Heart right ventricle (tissue), 16 donors: ENCODE measurements at regions not wholly inside any gene's neighbourhood (a gene's known extent, or its start where the extent isn't known, plus 50 kb on each side); places are given as distances from the start of the nearest gene placed in this dataset.

Experiments
- ATAC-seq, 8 donors: fragments of 200-7000 bp; cut with Tn5 transposase; one replicate each; pipeline ENCODE4 v1.9.1; 2020; ENCODE audit warnings: mild to moderate bottlenecking in 8 of 8, moderate library complexity in 8 of 8, moderate number of reproducible peaks in 1 of 8
- DNase-seq, 2 donors: peaks; one replicate each; pipeline ENCODE4 v3.0.0-alpha.2; 2020
- H3K27ac ChIP-seq, 10 donors: fragments of 200-600 bp; sonication (generic) in 2 of 10; one replicate each; pipeline versions ENCODE4 v1.5.0 to v1.8.0; 2020 to 2022; ENCODE audit warnings: mild to moderate bottlenecking in 3 of 10
- H3K27me3 ChIP-seq, 7 donors: fragments of 200-600 bp; one replicate each; pipeline ENCODE4 v1.8.0; 2021 to 2022; ENCODE audit warnings: mild to moderate bottlenecking in 2 of 7
- H3K36me3 ChIP-seq, 9 donors: fragments of 200-600 bp; sonication (generic) in 1 of 9; one replicate each; pipeline versions ENCODE4 v1.5.0 to v1.8.0; 2020 to 2022; ENCODE audit warnings: mild to moderate bottlenecking in 2 of 9
- H3K4me1 ChIP-seq, 9 donors: fragments of 200-600 bp; sonication (generic) in 1 of 9; one replicate each; pipeline versions ENCODE4 v1.5.0 to v1.8.0; 2020 to 2022; ENCODE audit warnings: mild to moderate bottlenecking in 4 of 9
- H3K4me3 ChIP-seq, 10 donors: fragments of 200-600 bp; sonication (generic) in 2 of 10; one replicate each; pipeline versions ENCODE4 v1.5.0 to v1.8.0; 2020 to 2022; ENCODE audit warnings: mild to moderate bottlenecking in 7 of 10, moderate library complexity in 2 of 10
- H3K9me3 ChIP-seq, 11 donors: fragments of 200-600 bp in 10 of 11; sonication (generic) in 2 of 11; one replicate each; pipeline versions ENCODE4 v1.5.0 to v1.8.0; 2013 to 2022; ENCODE audit warnings: mild to moderate bottlenecking in 2 of 11, control low read depth in 1 of 11, moderate library complexity in 1 of 11
- CTCF ChIP-seq, 9 donors: fragments of 200-600 bp; sonication (generic) in 2 of 9; IDR thresholded peaks; one replicate each; pipeline versions ENCODE4 v1.5.0 to v1.8.0; 2021 to 2022; ENCODE audit warnings: antibody characterized with exemption in 9 of 9, mild to moderate bottlenecking in 5 of 9, moderate library complexity in 1 of 9
- WGBS, 2 donors: extraction: QIAGEN DNeasy Blood & Tissue Kit; methylation state at CpG; one replicate each; pipeline ENCODE4 v1.1.7; 2013; ENCODE audit warnings: inconsistent platforms in 1 of 2; 5-methylcytosine and 5-hydroxymethylcytosine counted together
- intact Hi-C, 10 donors: fragments of 100-400 bp; cut with DNase I; formaldehyde crosslinking; loops; one replicate each; pipeline versions ENCODE4 v1.11.1 to v1.14.2; 2022
- donor health status: Arrhythmogenic right ventricular cardiomyopathy.
- donor health status: ischemic (EF 13 %, LVEDD 7.1; RV severe dilation, severe dysfunction).
- donor health status: healthy with polysubstance abuse.
- donor health status: DM: no; HTN: yes; CAD: no.
- donor health status: DM: no; HTN: no; CAD: no.
- donor health status: ischemic (EF 25% LVEDD 6.9; RV normal size, moderate dysfunction).
- donor health status: ischemic (EF 25% LVEDD 5.7; RV mildly dilated, moderate dysfunction).
- donor health status: healthy.
- donor health status: DM: yes; HTN: yes; CAD: no.
- donor health status: Ischemic cardiomyopathy.
- donor health status: ischemic (EF 35%, LVEDD 5.7; RV mildly dilated, moderate dysfunction).
- donor health status: nonischemic (EF 11% LVEDD 7.7; RV severe dilation, severe dysfunction).
- donor health status: DM: yes; HTN: yes; CAD: no.
- donor health status: PGD.
- donor health status: ischemic (EF 29% LVEDD 5.4; RV normal size, mild dysfunction).
- donor health status: nonischemic (EF 23%, LVEDD 6.1; RV moderate dilation, normal function).

DNA sequence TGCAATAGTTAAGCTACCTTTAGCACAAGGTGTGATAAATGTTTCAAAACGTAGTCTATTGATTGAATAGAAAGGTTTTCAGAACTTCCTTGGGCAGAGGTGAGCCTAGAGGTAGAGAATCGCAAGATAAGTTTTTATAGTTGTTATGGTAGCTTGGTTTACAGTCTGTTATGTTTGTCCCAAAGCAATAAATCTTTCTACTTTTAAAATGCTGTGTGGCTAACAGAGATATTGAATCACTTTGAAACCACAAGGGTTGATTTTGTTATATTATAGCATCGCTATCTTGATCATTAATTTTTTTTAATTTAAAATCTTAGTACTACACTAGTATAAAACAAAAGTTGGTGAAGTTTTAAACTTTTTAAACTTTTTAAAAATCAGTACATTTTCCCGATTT, 126.7 kb downstream of the TMEM182 start:
- intact Hi-C loops, result no loop called here
- no peak for TF ChIP-seq CTCF (IDR thresholded peaks at IDR 0.05)
- Histone ChIP-seq H3K4me3 (no peak overlapping the region), H3K36me3 (no peaks in the 10 kb centered on the region), H3K27me3 (peaks cover 0 to under 1% (median 0%) of the 10 kb centered on the region in 7 donors), H3K4me1 (peaks cover 0 to 8% (median 0%) of the 10 kb centered on the region in 9 donors), H3K9me3 (no peaks in the 10 kb centered on the region), H3K27ac (no peak overlapping the region)
- DNase-seq, result no peak
- WGBS, 2 donors, result 75 to 86% methylated on average over 4 of the region's 4 CpGs
- ATAC-seq, result no peak

GRCh38 chr2:102891296-102891695, 129.5 kb downstream of the TMEM182 start:
- intact Hi-C loops, result no loop called here
- no peak for TF ChIP-seq CTCF (IDR thresholded peaks at IDR 0.05)
- no peak for DNase-seq
- no peaks in the 10 kb centered on the region for H3K36me3 ChIP-seq
- 56 to 64% methylated on average over 6 of the region's 6 CpGs for WGBS, 2 donors
- peaks cover 0 to 8% (median 0%) of the 10 kb centered on the region in 9 donors for H3K4me1 ChIP-seq
- peaks cover 0 to 7% (median 0%) of the 10 kb centered on the region in 7 donors for H3K27me3 ChIP-seq
- ATAC-seq, result no peak
- H3K9me3 ChIP-seq, result no peaks in the 10 kb centered on the region
- no peak overlapping the region for H3K27ac ChIP-seq
- H3K4me3 ChIP-seq, result no peak overlapping the region

DNA sequence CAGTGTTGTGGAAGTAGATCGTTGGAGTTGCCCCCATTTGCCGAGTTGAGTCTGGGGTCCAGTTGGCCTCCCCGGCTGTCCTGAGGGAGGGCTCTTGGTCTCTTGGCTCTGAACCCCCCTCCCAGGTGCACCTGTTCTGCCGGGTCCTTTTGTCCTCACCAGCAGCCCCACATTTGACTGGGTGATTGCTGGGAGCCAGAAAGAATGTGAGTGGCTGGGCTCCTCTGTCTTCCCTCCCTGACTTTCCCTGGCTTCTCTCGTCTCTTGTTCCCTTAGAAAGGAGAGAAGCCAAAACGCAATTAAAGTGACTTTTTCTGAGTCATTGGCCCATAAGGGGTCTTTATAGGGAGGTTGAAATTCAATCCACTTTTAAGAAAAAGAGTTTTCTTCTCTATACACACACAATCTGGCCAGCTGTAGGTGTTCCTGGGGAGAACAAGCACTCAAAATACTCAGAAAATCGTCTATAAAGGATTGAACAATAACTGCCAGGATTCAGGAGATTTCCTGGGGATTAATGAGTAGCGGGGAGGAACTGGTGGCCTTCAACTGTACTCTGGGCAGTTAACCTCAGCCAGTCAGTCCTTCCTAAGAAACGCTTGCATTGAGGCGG, 131.0 kb downstream of the TMEM182 start:
- WGBS, 2 donors, result 66 to 71% methylated on average over 10 of the region's 10 CpGs
- peaks cover 0 to 7% (median 0%) of the 10 kb centered on the region in 7 donors for H3K27me3 ChIP-seq
- intact Hi-C loops, result no loop called here
- ATAC-seq (no peak), DNase-seq (no peak)
- no peak overlapping the region for H3K27ac ChIP-seq
- no peaks in the 10 kb centered on the region for H3K36me3 ChIP-seq
- H3K4me3 ChIP-seq, result no peak overlapping the region
- TF ChIP-seq CTCF (IDR thresholded peaks at IDR 0.05), result no peak
- peaks cover 0 to 8% (median 0%) of the 10 kb centered on the region in 9 donors for H3K4me1 ChIP-seq
- H3K9me3 ChIP-seq, result peaks cover 0 to 5% (median 0%) of the 10 kb centered on the region in 11 donors

GRCh38 chr2:102893870-102894269, 132.0 kb downstream of the TMEM182 start:
- no peak overlapping the region for H3K4me3 ChIP-seq
- no peak for TF ChIP-seq CTCF (IDR thresholded peaks at IDR 0.05)
- DNase-seq (no peak), ATAC-seq (no peak)
- no peak overlapping the region for H3K27ac ChIP-seq
- peaks cover 0 to 7% (median 0%) of the 10 kb centered on the region in 7 donors for H3K27me3 ChIP-seq
- 92 to 97% methylated on average over 12 of the region's 12 CpGs for WGBS, 2 donors
- H3K4me1 ChIP-seq, result peaks cover 0 to 8% (median 0%) of the 10 kb centered on the region in 9 donors
- no peaks in the 10 kb centered on the region for H3K36me3 ChIP-seq
- intact Hi-C loops, result no loop called here
- peaks cover 0 to 10% (median 0%) of the 10 kb centered on the region in 11 donors for H3K9me3 ChIP-seq
